ENCODE measurements at regions not wholly inside any gene's neighbourhood (a gene's known extent, or its start where the extent isn't known, plus 50 kb on each side); places are given as distances from the start of the nearest gene placed in this dataset.
A peak's percentile ranks its signal among the peaks of the same experiment; 100 is the strongest.
"Not testable (repeated sequence)": the region's sequence is repeated elsewhere in the genome, so short reads cannot be mapped to it uniquely, and the experiment has no call there.

DNA sequence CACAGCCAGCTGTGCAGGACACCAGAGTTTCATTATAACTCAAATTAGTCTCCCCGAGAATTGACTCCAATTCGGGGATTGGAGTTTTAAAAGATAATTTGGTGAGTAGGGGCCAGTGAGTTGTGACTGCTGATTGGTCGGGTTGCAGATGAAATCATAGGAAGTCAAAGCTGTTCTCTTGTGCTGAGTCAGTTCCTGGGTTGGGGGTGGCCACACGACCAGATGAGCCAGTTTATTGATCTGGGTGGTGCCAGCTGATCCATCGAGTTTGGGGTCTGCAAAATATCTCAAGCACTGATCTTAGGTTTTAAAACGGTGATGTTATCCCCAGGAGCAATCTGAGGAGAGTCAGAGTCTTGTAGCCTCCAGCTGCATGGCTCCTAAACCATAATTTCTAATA lies 82.7 kb upstream of the SLC66A3 start:
- no peak for DNase-seq (ENCODE audit: low read depth in 2 of 2)

DNA sequence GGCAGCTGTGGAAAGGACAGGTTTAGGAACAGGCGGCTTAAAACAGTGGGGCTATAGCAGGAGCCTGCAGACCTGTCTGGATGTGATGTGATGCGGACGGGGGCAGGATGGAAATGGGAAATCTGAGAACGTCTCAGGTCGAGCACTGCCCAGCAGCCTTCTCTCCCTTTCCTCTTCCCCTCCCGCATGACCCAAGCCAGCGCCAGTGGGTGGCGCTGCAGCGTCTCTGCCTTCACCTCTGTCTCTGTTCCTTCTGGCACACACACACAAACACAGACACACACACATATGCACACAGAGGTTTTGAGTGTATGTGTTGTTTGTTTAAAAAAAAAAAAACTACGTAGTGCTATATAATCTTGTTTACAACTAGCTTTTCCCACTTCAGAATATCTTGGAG lies 82.0 kb upstream of the SLC66A3 start:
- peak in 1 of 2 donors; percentile 13 for DNase-seq (ENCODE audit: low read depth in 2 of 2)

DNA sequence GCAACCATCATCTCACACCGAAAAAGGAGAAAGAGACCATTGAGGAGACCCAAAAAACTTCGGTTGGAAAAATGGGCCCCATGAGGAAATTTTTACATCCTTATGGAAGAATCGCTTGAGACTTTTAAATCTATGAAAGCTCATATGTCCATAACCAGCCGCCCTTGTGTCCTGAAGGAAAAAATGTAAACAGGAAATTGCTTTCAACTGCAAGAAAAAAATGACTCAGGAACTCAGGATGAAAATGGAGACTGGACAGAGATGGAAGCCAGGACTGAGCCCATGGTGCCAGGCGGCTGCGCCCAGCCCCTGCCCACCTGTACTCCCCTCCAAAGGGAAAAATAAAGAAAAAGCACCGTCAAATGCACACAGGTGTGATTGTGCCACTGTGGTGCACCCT lies 81.5 kb upstream of the SLC66A3 start:
- peak in 1 of 2 donors; percentile 45 for DNase-seq (ENCODE audit: low read depth in 2 of 2)

DNA sequence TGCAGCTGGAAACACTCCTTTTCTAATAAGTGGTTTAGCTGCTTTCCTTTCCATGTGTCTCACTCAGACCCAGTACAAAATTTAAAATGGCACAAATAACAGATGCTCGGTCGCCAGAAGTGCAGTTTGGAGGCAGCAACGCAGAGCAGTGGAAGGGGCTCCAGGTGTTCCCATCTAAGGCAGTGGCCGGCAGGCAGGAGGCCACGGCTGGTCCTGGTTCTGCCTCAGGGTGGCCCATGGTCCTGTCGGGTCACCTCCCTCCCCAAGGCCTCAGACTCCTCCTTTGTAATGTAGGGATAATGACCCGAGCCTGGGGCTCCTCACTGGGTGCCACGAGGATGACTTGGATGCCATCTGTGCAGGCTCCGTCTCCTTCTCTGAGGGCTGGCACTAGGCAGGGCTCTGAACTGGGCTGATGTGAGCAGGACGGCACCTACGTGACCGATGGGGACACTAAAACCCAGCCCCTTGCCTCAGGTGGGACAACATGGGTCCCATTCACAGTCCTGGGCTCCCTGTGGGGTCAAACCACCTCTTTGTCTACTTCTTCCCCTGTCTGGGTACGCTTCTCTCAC lies 80.9 kb upstream of the SLC66A3 start:
- no peak for DNase-seq (ENCODE audit: low read depth in 2 of 2)

DNA sequence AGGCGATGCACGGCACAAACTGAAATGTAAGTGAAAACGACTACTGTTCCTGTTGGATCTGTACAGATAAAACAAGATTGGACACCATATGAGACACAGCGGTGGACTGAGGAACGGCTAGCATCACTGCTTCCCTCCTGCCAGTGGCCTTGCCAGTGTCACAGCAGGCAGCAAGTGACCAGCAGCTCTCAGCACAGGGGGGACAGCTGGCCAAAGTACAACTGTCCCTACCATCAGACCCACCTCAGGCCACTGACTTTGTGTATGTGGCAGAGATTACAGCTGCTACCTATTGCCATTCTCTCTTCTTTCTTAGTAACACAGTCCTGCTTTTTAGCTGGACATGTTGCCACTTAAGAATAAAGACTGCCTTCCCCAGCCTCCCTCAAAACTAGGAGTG lies 80.0 kb upstream of the SLC66A3 start:
- DNase-seq (ENCODE audit: low read depth in 2 of 2): no peak

DNA sequence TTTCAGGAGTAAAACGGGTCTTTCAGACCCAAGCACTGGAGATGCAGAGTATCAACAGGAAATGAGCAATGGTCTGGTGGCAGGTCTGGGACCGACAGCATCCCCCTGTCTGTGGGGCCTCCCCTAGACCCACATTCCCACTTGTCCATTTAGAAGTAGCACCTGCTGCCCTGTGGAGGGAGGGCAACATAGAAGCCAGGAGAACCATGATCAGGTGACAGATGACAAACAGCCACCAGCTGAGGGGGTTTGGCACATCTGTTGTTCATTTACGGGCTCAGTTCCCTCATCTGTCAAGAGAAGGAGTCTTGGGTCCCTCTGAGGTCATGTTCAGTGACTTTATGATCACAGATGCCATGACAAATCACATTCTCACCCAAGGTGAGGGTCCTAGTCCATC lies 77.9 kb upstream of the SLC66A3 start:
- DNase-seq (ENCODE audit: low read depth in 2 of 2): peak in 1 of 2 donors; percentile 24

DNA sequence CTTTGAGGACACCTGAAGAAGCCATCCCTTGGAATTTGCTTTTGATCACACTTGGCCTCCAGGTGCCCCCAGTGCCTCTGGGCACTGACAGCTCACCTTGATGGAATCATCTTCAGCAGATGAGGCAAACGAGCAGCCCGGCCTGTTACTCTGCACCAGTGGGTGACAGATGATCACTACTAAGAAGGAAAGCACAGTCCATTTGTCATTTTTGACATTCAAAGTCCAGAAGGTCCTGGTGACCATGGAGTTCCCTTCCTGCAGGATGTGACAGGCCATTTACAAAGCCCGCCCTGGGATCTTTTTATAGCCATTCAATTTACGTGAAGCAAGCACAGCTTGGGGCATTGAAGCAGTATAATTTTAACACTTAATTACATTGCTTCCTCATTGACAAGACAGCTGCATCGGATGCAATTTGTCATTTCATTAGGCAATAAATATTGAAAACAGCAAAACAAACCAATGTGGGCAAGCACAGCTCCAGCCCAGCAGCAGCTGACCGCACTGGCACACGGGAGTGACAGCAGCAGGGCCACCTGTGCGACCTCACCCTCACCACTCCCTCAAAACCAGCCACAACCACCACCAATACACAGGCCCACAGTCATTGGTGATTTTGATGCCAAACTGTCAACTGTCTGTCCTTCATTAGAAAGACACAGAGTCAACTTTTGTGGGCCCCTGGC lies 76.0 kb upstream of the SLC66A3 start:
- DNase-seq (ENCODE audit: low read depth in 2 of 2): no peak

DNA sequence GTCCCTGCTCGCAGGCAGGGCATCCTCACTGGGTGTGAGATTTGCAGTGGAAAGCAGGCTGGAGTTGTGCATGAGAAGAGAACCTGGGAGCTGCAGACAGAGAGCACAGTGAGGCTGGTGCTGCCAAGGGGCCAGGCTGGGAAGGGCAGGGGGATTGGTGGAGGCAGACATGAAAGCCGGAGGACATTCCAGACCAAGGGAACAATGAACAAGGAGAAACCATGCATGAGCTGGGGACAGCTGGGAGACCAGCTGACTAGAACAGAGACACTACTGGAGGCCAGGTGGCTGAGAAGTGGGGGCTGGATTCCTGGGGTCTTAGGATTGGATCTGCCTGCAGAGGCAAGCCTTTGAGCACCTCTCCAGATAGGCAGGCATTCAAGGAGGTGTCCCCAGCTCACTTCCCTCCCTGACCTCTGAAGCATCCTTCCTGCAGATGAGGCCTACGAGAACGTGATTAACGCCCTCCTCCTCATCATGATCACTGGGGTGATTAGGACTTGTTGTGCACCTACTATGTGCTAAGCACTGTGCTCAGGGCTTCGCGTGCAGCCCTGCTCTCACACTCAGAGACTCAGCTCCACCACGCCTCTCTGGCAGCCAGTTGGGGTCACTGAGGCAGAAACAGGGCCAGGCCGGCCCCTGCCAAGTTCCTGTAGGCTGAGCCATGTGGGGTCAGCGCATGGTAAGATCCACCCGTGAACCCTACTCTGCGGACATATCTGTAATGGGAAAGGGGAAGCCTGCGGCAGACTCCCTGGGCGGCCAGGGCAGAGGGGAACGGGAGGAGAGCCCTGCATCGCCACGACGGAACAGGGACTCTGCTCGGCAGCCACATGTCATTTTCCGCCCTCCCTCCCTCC lies 74.8 kb upstream of the SLC66A3 start:
- DNase-seq (ENCODE audit: low read depth in 2 of 2): no peak

DNA sequence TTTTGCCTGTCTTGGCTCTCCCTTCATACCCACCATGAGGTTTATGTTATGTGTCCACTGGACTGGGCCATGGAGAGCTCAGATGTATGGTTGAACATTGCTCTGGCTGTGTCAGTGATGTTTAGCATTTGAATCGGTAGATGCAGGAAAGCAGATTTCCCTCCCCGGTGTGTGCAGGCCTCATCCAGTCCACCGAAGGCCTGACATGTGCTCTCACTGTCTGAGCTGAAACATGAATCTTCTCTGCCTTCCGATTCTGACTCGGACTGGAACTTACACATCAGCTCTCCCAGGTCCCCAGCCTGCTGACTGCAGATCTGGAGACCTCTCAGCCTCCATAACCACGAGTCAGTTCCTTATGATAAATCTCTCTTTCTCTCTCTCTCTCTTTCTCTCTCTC lies 72.4 kb upstream of the SLC66A3 start:
- DNase-seq (ENCODE audit: low read depth in 2 of 2): no peak

DNA sequence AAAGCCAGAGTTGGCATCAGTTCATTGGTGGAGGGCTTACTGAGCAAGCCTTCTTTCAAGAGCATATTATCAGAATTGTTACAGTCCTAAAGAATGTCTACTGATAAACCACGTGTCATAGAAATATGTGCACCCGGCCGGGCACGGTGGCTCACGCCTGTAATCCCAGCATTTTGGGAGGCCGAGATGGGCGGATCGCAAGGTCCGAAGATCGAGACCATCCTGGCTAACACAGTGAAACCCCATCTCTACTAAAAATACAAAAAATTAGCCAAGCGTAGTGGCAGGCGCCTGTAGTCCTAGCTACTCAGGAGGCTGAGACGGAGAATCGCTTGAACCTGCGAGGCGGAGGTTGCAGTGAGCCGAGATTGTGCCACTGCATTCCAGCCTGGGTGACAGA lies 66.4 kb upstream of the SLC66A3 start:
- DNase-seq (ENCODE audit: low read depth in 2 of 2): not testable (repeated sequence)

DNA sequence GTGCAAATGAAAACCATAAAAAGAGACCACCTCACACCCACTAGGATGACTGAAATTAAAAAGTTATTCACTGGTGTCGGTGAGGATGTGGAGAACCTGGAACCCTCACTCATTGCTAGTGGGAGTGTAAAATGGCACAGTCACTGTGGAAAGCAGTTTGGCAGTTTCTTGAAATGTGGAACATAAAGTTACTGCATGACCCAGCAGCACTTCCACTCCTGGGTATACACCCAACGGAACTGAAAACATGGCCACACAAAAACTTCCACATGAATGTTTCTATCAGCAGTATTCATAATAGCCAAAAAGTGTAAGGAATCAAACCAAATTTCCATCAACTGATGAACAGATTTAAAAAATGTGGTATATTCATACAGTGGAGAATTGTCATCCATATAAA lies 65.1 kb upstream of the SLC66A3 start:
- DNase-seq (ENCODE audit: low read depth in 2 of 2): no peak

DNA sequence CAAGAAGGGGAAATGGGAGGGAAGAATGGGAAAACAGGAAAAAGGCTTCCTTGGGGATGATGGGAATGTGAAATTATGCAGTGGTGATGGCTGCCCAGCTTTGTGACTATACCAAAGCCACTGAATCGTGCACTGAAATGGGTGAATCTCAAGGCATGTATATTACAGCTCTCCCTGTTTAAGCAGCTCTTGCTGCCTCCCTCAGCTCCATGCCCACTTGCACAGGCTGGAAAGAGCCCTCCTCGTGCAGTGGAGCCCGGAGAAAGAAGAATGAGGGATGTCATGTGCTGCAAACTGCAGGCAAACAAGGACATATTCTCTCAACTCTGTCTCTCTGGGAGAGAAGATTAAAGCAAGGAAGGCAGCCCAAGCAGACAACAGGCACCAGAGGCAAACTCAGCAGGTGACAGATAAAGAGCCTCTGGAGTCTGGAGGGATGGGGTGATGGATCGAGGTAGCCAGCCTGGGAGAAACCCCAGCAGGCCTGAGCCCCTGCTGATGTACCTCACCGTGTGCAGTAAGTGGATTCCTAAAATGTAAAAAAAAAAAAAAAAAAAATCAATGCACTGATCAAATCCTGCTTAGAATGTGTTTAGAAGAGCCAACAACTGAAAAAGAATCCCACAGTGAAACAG lies 62.4 kb upstream of the SLC66A3 start:
- DNase-seq (ENCODE audit: low read depth in 2 of 2): no peak

DNA sequence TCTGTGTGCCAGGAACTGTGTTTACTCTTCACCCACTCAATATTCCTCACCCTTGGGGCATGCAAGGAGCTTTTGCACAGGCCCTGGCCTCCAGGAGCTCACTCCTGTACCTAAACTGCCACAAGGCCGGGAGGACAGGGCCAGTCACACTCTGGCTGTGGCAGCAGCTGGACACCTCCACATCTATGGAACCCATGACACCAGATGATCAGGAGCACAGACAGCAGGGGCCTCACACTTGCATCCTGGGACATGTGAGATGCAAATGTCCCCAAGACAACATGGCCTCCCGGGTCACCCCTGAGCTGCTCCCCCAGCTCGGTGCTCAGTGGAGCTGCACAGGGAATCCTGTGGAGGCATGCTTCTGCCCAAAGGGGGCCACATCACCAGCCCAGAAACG lies 61.8 kb upstream of the SLC66A3 start:
- DNase-seq (ENCODE audit: low read depth in 2 of 2): no peak

DNA sequence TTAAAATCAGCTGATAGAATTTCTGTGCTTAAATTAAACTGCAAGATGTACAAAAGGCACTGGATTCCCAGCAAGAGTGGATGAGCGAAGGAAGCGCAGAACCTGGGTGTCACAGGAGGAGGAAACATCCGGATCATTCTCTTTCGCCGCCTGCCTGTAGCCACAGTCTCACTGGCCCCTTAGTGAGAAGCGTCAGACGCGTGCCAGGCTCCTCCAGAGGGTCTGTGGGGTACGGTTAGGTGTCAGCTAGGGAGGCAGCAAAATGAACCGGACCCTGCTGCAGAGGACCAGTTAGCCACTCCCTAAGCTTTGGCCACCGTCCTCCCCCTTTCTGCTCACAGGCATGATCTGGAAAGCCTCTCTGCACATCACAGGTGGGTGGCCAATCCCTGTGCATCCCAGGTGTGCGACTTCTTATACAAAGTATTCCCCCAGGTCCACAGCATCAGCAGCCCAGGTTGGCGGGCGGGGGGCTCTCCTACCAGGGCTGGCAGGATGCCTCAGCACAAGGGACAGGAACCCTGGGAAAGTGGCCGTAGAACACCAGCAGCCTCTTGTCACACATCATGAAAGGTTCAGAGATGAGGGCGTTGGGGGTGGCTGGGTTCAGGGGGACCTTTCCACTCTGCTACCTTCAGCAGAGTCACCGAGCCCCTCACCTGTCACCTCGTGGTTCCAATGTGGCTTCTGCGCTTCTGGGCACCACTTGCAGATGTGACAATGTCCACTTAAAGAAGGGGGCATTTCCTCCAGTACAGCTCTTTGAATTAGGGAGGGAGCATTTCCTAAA lies 61.1 kb upstream of the SLC66A3 start:
- DNase-seq (ENCODE audit: low read depth in 2 of 2): no peak

DNA sequence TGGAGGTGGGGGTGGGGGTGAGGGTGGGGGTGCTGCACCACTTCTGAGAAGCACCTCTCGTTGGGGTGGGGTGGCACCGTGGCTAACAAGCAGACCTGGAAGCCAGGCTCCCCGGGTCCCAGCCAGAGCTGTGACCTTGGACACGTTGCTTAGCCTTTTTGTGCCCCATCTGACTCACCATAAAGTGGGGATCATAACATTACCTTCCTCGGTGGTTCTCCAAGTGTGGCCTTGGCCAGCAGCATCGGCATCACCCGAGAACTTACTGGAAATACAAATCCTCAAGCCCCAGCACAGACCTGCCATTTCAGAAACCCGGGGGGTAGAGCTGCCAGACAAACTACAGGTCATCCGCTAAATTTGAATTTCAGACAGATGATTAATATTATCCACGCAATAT lies 58.7 kb upstream of the SLC66A3 start:
- no peak for DNase-seq (ENCODE audit: low read depth in 2 of 2)

DNA sequence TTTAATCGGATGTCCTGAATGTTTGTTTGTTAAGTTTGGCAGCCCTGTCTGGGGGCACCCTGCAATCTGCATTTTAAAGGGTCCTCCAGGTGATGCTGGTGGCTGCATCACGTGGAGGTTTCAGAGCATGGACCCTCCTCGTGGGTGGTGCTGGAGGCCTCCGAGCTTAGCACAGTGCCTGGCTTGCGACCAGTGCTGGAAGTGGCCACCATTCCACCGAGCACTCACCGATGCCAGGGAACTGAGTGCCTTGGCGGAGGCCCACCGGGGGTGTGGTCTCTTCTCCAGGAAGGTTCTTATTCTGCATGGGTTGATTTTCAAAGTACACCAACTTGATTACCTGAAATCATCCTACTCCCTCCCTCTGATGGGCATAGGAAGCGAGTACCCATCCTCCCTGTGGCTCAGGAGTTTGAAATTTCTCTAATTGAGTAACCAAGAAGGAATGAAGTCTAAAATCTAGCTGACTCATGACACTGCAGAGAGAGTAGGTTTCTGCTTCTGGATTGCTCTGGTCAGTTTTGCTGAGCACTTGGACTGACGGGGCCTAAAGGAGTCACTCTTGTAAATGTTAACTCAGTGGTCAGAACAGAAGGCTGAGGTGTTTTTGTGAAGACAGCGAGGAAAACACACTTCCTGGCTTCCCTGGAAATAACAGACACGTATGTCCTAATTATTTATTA lies 58.1 kb upstream of the SLC66A3 start:
- DNase-seq (ENCODE audit: low read depth in 2 of 2): no peak

DNA sequence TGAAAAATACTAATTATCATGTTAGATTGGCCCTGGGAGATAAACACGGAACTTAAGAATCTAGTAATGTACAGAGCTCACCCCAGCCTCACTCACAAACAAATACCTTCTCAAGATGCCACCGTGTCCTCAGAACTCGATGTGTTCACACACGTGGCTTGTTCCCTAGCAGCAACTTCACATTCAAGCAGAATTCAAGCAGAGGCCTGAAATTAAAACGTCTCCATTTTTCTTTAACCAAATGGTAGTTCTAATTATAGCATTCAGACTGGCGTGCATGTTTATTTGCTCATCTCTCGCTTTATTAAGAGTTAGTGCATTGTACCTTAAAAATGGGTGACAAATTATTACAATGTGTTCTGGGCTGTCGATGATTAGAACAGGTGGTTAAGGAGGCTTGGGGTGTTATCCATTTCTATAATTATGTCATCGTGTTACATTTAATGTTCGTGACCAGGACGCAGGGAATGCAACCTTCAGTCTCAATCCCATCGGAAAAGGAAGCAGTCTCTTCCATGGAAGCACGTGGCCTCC lies 57.3 kb upstream of the SLC66A3 start:
- no peak for DNase-seq (ENCODE audit: low read depth in 2 of 2)

DNA sequence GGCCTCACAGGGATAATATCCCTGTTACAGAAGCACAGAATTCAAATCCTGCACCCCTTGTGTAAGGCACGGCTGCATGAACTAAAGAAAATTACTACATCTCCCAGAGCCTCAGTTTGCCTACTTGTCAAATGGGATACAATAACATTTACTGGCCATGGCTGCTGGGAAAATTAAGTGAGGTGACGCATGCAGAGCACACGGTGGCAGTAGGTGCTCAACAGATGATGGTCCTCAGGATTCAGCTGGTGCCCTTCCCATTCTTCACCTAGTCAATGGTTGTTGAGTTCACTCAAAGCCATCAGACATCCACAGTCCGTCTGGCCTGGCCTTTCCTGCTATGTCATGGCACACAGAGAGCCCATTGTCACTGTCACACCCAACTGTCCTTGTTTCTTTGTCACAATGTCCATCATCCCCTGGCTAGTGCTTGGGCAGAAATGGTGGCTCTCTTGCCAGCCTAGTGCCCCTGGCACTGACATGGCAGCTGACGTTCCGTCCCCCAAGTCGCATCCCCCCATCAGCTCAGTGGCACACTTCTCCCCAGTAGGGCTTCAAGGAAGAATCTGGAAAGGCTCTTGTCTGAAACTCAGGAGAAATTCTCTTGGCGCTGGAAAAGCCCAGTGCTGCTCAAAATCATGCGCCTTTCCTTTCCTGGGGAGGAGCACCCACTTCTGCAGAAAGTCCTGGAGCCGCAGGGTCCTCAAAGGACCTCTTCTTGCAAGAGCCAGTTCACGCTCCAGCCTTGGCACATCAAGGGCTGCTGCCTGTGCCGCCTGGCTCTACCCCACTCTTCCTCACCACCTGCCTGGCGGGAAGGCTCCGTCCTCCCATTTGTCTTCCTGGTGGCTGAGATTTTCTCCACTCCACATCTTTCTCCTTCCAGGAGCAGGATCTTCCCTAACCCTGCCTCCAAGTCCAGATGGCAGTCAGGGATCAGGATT lies 55.9 kb upstream of the SLC66A3 start:
- DNase-seq (ENCODE audit: low read depth in 2 of 2): no peak

DNA sequence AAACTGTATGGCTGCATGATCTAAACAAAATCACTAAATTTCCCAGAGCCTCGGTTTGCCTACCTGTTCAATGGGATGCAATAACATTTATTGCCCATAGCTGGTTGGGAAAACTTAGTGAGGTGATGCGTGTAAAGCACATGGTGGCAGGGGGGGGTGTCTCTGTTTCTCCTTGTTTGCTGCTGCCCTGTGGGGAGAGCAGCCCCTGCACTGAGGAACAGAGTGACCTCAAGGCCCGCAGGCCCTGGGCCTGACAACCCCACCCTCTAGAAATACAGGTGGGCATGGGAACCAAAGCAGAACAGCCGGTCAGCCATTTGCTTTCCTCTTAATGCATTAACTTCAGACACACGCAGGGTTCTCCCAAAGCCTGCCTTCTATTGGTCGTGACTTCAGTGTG lies 55.1 kb upstream of the SLC66A3 start:
- no peak for DNase-seq (ENCODE audit: low read depth in 2 of 2)

DNA sequence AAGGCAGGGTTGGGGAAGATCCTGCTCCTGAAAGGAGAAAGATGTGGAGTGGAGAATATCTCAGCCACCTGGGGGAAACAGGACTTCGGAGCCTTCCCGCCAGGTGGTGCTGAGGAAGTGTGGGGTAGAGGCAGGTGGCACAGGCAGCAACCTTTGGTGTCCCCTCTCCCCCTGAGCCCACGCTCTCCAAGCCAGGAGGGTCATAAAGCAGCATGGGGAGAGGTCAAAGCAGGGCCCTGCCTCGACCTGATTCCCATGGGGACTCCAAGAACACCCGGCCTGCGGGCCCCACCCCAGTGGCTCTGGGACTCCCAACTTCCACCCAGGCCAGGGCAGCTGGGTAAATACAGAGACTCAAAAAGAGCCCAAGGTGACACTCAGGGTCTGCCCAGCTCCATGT lies 54.3 kb upstream of the SLC66A3 start:
- no peak for DNase-seq (ENCODE audit: low read depth in 2 of 2)
